RWPE2 (cell line): ENCODE measurements at regions not wholly inside any gene's neighbourhood (a gene's known extent, or its start where the extent isn't known, plus 50 kb on each side); places are given as distances from the start of the nearest gene placed in this dataset.
A peak's percentile ranks its signal among the peaks of the same experiment; 100 is the strongest.

Experiments
- ATAC-seq: fragments of 200-7000 bp; cut with Tn5 transposase; 3 replicates; pipeline ENCODE4 v1.9.1; 2021; ENCODE audit warnings: low read depth
- DNase-seq: peaks from one replicate; pipeline ENCODE4 v3.0.0-alpha.2; 2020; ENCODE audit warnings: low spot score
- H3K27ac ChIP-seq: fragments of 450-650 bp; 2 replicates; pipeline ENCODE4 v1.5.1; 2017; ENCODE audit warnings: mild to moderate bottlenecking; ENCODE audit not compliant: poor library complexity, severe bottlenecking
- H3K27me3 ChIP-seq: fragments of 250-450 bp; sonication (Bioruptor Pico); 2 replicates; pipeline ENCODE4 v1.5.1; 2021; ENCODE audit warnings: mild to moderate bottlenecking, moderate library complexity; ENCODE audit not compliant: insufficient read depth, poor library complexity, severe bottlenecking
- H3K36me3 ChIP-seq: fragments of 250-450 bp; sonication (Bioruptor Pico); 2 replicates; pipeline ENCODE4 v1.5.1; 2020; ENCODE audit warnings: low read depth, mild to moderate bottlenecking, moderate library complexity
- H3K4me1 ChIP-seq: fragments of 250-450 bp; sonication (Bioruptor Pico); 2 replicates; pipeline ENCODE4 v1.5.1; 2021; ENCODE audit warnings: mild to moderate bottlenecking, moderate library complexity; ENCODE audit not compliant: insufficient read depth, poor library complexity, severe bottlenecking
- H3K4me3 ChIP-seq: fragments of 250-450 bp; sonication (Bioruptor Pico); 2 replicates; pipeline ENCODE4 v1.5.1; 2021; ENCODE audit warnings: mild to moderate bottlenecking, moderate library complexity; ENCODE audit not compliant: severe bottlenecking
- H3K9me3 ChIP-seq: fragments of 250-450 bp; sonication (Bioruptor Pico); 2 replicates; pipeline ENCODE4 v1.5.1; 2021; ENCODE audit warnings: mild to moderate bottlenecking, moderate library complexity; ENCODE audit not compliant: severe bottlenecking
- CTCF ChIP-seq: fragments of 450-650 bp; IDR thresholded peaks from one replicate; pipeline ENCODE4 v1.5.1; 2017; ENCODE audit warnings: mild to moderate bottlenecking, moderate library complexity; ENCODE audit not compliant: poor library complexity, severe bottlenecking

- peak; percentile 38; the same call in 1 of the 3 replicates for ATAC-seq
- H3K4me3 ChIP-seq = no peak overlapping the region
Observed at GRCh38 chrX:145735036-145735435, 82.6 kb upstream of the SLITRK2 start.

GRCh38 chrX:145751943-145752342 lies 65.7 kb upstream of the SLITRK2 start:
- Histone ChIP-seq H3K9me3 (no peaks in the 10 kb centered on the region), H3K4me3 (no peak overlapping the region), H3K27me3 (no peaks in the 10 kb centered on the region), H3K36me3 (no peaks in the 10 kb centered on the region), H3K4me1 (no peaks in the 10 kb centered on the region), H3K27ac (no peak overlapping the region)
- no peak for TF ChIP-seq CTCF
- DNase-seq (no peak), ATAC-seq (peak; percentile 35; the same call in 2 of the 3 replicates)

More at GRCh38 chrX:145735036-145735435, 82.6 kb upstream of the SLITRK2 start:
- H3K4me1 ChIP-seq = no peaks in the 10 kb centered on the region
- no peak for TF ChIP-seq CTCF
- H3K9me3 ChIP-seq = no peaks in the 10 kb centered on the region
- peak overlapping the region; percentile 21 for H3K27ac ChIP-seq
- DNase-seq = no peak
- no peaks in the 10 kb centered on the region for H3K36me3 ChIP-seq
- no peaks in the 10 kb centered on the region for H3K27me3 ChIP-seq
